HG02798 (cell line): ENCODE measurements at regions not wholly inside any gene's neighbourhood (a gene's known extent, or its start where the extent isn't known, plus 50 kb on each side); places are given as distances from the start of the nearest gene placed in this dataset.
"Not testable (repeated sequence)": the region's sequence is repeated elsewhere in the genome, so short reads cannot be mapped to it uniquely, and the experiment has no call there.

Experiments used
- ATAC-seq: cut with Tn5 transposase; IDR thresholded peaks from one replicate; pipeline ENCODE4 v1.9.1; 2021; ENCODE audit warnings: mild to moderate bottlenecking; ENCODE audit not compliant: unreplicated experiment, poor library complexity

GRCh38 chr18:67455890-67456501 is 60.5 kb downstream of the DSEL start:
- no peak for ATAC-seq

GRCh38 chr18:67453901-67454300 is 62.6 kb downstream of the DSEL start:
- ATAC-seq = no peak

GRCh38 chr18:67451960-67452359 is 64.6 kb downstream of the DSEL start:
- no peak for ATAC-seq

GRCh38 chr18:67451101-67451500 is 65.4 kb downstream of the DSEL start:
- ATAC-seq = not testable (repeated sequence)

GRCh38 chr18:67433971-67434370 is 82.5 kb downstream of the DSEL start:
- no peak for ATAC-seq

GRCh38 chr18:67432806-67433205 is 83.7 kb downstream of the DSEL start:
- ATAC-seq = no peak

GRCh38 chr18:67428805-67429204 is 87.7 kb downstream of the DSEL start:
- ATAC-seq = no peak

- ATAC-seq = no peak
These were observed 88.4 kb downstream of the DSEL start for GRCh38 chr18:67428158-67428557.

GRCh38 chr18:67426486-67426885 is 90.0 kb downstream of the DSEL start:
- no peak for ATAC-seq

GRCh38 chr18:67425672-67426071 is 90.8 kb downstream of the DSEL start:
- no peak for ATAC-seq

GRCh38 chr18:67421651-67422050 is 94.9 kb downstream of the DSEL start:
- ATAC-seq = no peak

GRCh38 chr18:67417864-67418523 is 98.5 kb downstream of the DSEL start:
- ATAC-seq = peak; percentile 90

- no peak for ATAC-seq
These were observed 105.4 kb downstream of the DSEL start for GRCh38 chr18:67411116-67411515.

GRCh38 chr18:67410075-67411070 is 106.1 kb downstream of the DSEL start:
- ATAC-seq = no peak

GRCh38 chr18:67408240-67408639 is 108.3 kb downstream of the DSEL start:
- ATAC-seq = no peak

GRCh38 chr18:67406714-67407113 is 109.8 kb downstream of the DSEL start:
- no peak for ATAC-seq

GRCh38 chr18:67402543-67402942 is 114.0 kb downstream of the DSEL start:
- no peak for ATAC-seq

GRCh38 chr18:67400502-67401117 is 115.9 kb downstream of the DSEL start:
- no peak for ATAC-seq

GRCh38 chr18:67386032-67386431 is 130.5 kb downstream of the DSEL start:
- ATAC-seq = no peak

GRCh38 chr18:67385455-67385854 is 131.1 kb downstream of the DSEL start:
- ATAC-seq = no peak

- not testable (repeated sequence) for ATAC-seq
These were observed 132.5 kb downstream of the DSEL start for GRCh38 chr18:67384057-67384456.
